IgD-negative memory B cell (primary cell): ENCODE measurements at regions not wholly inside any gene's neighbourhood (a gene's known extent, or its start where the extent isn't known, plus 50 kb on each side); places are given as distances from the start of the nearest gene placed in this dataset.
A peak's percentile ranks its signal among the peaks of the same experiment; 100 is the strongest.

Experiments
- H3K27ac Mint-ChIP-seq, 3 donors: one replicate each; pipeline ENCODE4 v1.8.0; 2020 to 2022; ENCODE audit warnings: mild to moderate bottlenecking in 3 of 3, mixed read lengths in 3 of 3, moderate library complexity in 1 of 3
- H3K27me3 Mint-ChIP-seq: one replicate; pipeline ENCODE4 v1.8.0; 2021; ENCODE audit warnings: mixed read lengths
- H3K36me3 Mint-ChIP-seq: one replicate; pipeline ENCODE4 v1.8.0; 2020; ENCODE audit warnings: mild to moderate bottlenecking, mixed read lengths
- H3K4me1 Mint-ChIP-seq, 3 donors: one replicate each; pipeline ENCODE4 v1.8.0; 2020 to 2022; ENCODE audit warnings: mixed read lengths in 3 of 3, mild to moderate bottlenecking in 1 of 3
- H3K4me3 Mint-ChIP-seq, 4 donors: one replicate each; pipeline ENCODE4 v1.8.0; 2020 to 2022; ENCODE audit warnings: mild to moderate bottlenecking in 4 of 4, mixed read lengths in 4 of 4, moderate library complexity in 3 of 4
- H3K9me3 Mint-ChIP-seq, 3 donors: one replicate each; pipeline ENCODE4 v1.8.0; 2020 to 2021; ENCODE audit warnings: mixed read lengths in 3 of 3, mild to moderate bottlenecking in 1 of 3

DNA sequence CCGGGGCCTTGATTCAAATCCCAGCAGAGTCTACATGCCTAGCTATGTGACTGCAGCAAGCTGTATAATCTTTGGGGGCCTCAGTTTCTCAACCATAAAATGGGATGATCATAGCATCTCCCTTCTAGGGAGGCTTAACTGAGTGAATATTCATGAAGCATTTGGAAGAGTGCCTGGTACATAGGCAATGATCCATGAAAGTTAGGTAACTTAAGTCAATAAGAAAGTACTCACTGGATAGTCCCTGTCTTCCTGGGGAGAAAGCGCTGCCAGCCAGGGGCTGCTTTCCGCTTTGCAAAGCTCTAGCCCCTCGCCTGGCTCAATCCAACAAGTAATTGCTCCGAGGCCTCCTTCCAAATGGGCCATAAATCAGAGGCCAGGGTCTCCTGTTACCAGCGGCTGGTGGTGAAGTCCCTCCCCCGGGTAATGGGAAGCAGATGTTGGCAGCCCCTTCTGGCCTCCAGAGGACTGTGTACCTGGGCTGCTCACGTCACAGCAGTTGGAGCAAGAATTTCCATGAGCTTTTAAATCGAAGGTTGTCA, 521.9 kb upstream of the PROK2 start:
- Mint-ChIP-seq H3K4me3 (no peak overlapping the region), H3K9me3 (no peaks in the 10 kb centered on the region), H3K36me3 (no peaks in the 10 kb centered on the region), H3K27ac (no peak overlapping the region), H3K4me1 (peaks cover 24 to 31% (median 31%) of the 10 kb centered on the region in 3 donors), H3K27me3 (no peaks in the 10 kb centered on the region)

DNA sequence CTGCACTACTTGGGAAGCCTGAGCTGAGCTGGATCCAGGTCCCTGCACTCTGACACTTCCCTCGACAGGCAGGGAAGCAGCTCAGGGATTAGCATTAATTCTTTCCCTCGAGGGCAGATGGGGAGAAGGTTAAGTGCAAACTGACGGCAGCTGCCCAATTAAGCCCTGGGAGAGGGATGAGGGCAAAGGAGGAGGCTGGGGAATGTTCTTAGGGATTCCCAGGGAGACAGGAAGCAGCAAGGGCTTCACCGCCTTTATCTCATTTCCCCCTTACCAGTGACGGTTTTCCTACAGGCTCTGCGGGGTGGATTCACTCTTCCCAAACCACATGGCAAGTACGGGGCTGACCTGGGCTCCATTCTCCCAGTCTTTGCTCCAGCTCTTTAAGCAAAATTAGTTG, 519.0 kb upstream of the PROK2 start:
- peak overlapping the region in 1 of 4 donors; percentile 30 for H3K4me3 Mint-ChIP-seq
- peaks cover 5 to 9% (median 8%) of the 10 kb centered on the region in 3 donors for H3K4me1 Mint-ChIP-seq
- peaks cover 0 to 4% (median 0%) of the 10 kb centered on the region in 3 donors for H3K9me3 Mint-ChIP-seq
- H3K27ac Mint-ChIP-seq, result no peak overlapping the region
- H3K27me3 Mint-ChIP-seq, result no peaks in the 10 kb centered on the region
- H3K36me3 Mint-ChIP-seq, result peaks cover 1% of the 10 kb centered on the region

DNA sequence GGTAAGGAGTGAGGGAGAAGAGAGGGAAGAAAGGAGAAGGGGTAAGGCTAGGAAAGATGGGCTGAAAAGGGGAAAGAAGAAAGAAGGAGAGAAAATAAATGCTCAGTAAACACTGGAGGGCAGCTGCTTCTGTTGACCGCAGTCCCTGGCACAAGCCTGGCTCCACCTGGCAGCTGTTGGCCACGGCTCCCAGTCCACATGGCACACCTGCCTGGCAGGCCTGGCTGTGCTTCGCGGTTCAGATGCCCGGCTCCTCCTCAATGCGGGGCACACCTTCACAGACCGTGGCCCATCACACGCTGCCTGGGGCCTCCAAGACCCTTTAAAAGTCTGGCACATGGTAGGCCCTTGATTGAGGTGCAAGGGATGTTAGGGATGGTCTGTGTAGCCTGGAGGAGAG, 516.8 kb upstream of the PROK2 start:
- peaks cover 3% of the 10 kb centered on the region for H3K36me3 Mint-ChIP-seq
- H3K4me1 Mint-ChIP-seq, result peaks cover 0 to 2% (median 0%) of the 10 kb centered on the region in 3 donors
- no peaks in the 10 kb centered on the region for H3K27me3 Mint-ChIP-seq
- peaks cover 0 to 4% (median 0%) of the 10 kb centered on the region in 3 donors for H3K9me3 Mint-ChIP-seq
- no peak overlapping the region for H3K4me3 Mint-ChIP-seq
- peak overlapping the region in 1 of 3 donors; percentile 15 for H3K27ac Mint-ChIP-seq

DNA sequence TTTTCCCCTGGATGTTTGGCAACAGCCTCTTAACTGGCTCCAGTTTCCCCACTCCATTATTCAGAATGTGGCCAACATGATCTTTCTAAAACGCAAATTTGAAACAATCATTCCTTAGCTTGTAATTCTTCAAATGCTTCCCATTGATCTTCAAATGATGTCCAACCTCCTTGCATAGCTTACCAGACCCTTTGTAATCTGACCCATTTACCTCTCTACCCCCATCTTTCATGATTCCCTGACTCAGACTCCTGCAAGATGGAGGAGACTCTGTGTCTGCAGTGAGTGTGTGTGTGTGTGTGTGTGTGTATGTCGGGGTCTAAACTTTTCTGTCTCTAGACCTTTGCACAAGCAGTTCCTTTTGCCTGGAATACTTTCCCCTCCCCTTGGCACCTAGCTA, 515.7 kb upstream of the PROK2 start:
- Mint-ChIP-seq H3K9me3 (peaks cover 0 to 4% (median 0%) of the 10 kb centered on the region in 3 donors), H3K36me3 (peaks cover 3% of the 10 kb centered on the region), H3K4me3 (no peak overlapping the region), H3K27ac (no peak overlapping the region), H3K4me1 (peaks cover 0 to 4% (median 0%) of the 10 kb centered on the region in 3 donors), H3K27me3 (no peaks in the 10 kb centered on the region)

DNA sequence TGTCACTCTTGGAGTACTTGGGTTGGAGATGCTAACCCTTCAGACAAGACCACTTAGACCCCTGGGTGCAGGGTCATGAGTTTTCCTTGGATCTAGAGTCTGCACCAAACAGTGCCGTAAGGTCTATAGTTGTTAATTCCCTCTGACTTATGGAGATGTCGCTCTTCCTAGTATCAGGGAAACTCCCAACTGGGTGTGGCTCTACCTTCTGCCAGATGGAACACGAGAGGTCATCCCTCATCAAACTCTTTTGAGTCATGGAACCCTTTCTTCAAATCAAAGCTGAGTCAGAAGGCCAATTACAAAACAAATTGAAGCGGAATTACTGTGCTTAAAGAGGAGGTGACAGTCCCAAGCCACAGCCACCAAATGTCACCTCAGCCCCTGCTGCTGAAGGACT, 514.9 kb upstream of the PROK2 start:
- Mint-ChIP-seq H3K9me3 (peaks cover 0 to 4% (median 0%) of the 10 kb centered on the region in 3 donors), H3K4me3 (no peak overlapping the region), H3K27ac (no peak overlapping the region), H3K27me3 (no peaks in the 10 kb centered on the region), H3K36me3 (peaks cover 3% of the 10 kb centered on the region), H3K4me1 (peaks cover 0 to 1% (median 0%) of the 10 kb centered on the region in 3 donors)

DNA sequence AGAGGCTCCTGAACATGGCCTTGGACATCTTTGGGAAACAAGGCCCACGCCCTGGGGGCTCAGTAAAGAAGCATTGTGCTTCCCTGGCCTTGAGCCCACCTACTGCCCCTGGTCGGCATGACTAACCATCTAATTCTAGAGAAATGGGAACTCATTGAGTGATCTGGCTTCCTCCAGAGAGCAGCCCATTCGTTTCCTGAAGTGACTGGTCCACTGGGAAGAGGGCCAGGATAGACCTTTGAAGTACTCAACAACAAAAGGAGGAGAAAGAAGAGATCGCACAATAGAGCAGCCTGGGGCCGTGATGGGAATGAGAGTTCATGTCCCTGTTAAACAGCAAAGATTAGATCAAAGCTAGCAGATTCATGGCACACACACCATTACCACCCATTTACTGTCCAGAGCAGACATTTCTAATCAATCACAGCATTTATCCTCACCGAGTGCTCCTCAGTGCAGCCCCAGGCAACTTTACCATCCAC, 514.4 kb upstream of the PROK2 start:
- no peak overlapping the region for H3K4me3 Mint-ChIP-seq
- H3K27me3 Mint-ChIP-seq, result no peaks in the 10 kb centered on the region

DNA sequence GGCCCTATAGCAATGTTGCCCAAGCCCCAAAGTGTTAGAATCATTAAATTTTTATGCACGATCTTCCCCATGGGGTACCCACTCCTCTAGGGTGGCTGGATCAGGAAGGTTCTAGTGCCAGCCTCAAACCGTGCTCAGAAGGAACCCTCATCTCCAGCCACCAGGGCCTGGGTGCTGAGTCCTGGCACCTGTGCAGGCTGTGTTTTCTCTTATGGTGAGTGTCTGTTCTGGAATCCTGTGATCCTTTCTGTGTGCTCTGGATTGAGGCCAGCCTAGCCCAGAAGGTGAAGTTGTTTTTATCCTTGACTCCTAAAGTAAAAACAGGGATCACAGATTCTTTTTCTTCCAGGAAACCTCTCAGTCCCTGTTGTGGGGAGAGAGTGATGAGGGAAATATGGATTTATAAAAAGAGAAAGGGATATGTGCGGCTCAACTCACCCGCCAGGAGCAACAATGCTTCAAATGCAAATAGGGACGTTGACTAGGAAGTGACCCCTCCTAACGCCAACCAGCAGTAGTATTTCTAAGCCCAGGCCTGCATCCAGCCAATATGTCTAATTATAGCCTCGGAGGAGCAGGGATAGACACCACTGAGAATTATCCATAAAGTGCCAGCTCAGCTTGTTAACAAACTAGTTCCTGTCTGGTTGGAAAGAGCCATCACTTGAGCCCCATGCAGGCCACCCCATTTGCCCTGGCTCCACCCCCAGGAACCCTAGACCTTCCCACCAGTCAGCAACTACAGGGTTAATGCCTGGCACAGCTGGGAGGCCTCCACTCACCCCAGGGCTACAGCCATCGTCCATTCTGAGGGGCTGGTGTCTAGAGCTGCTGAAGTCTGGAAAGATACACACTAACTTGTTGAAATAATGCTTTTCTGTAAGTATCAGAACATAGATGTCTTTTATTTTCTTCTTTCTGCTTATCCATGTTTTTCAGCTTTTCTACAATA, 513.5 kb upstream of the PROK2 start:
- Mint-ChIP-seq H3K4me3 (no peak overlapping the region), H3K27me3 (no peaks in the 10 kb centered on the region), H3K36me3 (peaks cover 3% of the 10 kb centered on the region), H3K9me3 (peaks cover 0 to 4% (median 0%) of the 10 kb centered on the region in 3 donors), H3K27ac (no peak overlapping the region), H3K4me1 (peaks cover 0 to 1% (median 0%) of the 10 kb centered on the region in 3 donors)

More for the DNA sequence above, 514.4 kb upstream of the PROK2 start:
- H3K36me3 Mint-ChIP-seq, result peaks cover 3% of the 10 kb centered on the region
- H3K9me3 Mint-ChIP-seq, result peaks cover 0 to 4% (median 0%) of the 10 kb centered on the region in 3 donors
- no peak overlapping the region for H3K27ac Mint-ChIP-seq
- H3K4me1 Mint-ChIP-seq, result peaks cover 0 to 1% (median 0%) of the 10 kb centered on the region in 3 donors

DNA sequence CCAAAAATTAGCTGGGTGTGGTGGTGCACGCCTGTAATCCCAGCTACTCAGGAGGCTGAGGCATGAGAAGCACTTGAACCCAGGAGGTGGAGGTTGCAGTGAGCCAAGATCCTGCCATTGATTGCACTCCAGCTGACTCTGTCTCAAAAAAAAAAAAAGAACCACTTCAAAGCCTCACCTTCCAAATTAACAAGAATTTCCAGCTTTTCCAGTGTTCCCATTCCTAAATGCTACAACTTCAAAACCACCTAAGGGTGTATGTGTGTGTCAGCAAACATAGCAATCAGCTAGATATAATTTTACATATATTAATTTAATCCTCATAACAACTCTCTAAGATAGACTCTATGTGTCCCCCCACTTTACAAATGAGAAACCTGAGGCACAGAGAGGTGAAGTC, 512.5 kb upstream of the PROK2 start:
- Mint-ChIP-seq H3K4me3 (no peak overlapping the region), H3K9me3 (peaks cover 0 to 4% (median 0%) of the 10 kb centered on the region in 3 donors), H3K27me3 (no peaks in the 10 kb centered on the region), H3K27ac (no peak overlapping the region), H3K36me3 (peaks cover 3% of the 10 kb centered on the region), H3K4me1 (peaks cover 0 to 1% (median 0%) of the 10 kb centered on the region in 3 donors)

DNA sequence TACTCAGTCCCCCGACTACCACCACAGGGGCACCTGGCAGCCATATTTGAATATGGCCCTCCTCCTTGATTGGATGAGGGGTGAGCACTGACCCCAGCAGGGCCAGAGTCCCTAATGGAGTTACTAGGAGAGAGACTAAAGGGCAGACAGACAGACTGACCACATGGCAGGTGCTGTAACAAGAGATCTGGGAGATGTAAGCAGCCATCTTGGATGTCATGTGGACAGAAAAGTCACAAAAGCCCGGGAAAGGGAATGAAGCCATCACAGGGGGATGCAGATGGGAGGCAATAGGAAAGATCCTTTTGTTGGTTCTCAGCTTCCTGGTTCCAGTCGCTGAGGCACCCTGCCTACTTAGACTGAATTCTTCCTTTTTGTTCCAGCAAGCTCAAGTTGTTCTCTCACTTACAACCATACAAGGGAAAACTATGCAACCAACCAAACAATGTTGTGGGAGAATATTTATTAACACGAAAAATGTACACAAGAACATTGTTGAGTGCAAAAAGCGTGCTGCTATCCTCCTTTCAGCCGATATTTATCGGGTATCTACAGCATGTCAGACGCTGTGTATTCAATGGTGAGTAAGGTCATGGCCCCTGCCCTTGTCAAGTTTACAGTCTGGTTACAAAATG, 511.6 kb upstream of the PROK2 start:
- Mint-ChIP-seq H3K36me3 (peaks cover 3% of the 10 kb centered on the region), H3K4me3 (no peak overlapping the region), H3K27ac (no peak overlapping the region), H3K4me1 (peaks cover 0 to 1% (median 0%) of the 10 kb centered on the region in 3 donors), H3K27me3 (no peaks in the 10 kb centered on the region), H3K9me3 (peaks cover 0 to 4% (median 0%) of the 10 kb centered on the region in 3 donors)

DNA sequence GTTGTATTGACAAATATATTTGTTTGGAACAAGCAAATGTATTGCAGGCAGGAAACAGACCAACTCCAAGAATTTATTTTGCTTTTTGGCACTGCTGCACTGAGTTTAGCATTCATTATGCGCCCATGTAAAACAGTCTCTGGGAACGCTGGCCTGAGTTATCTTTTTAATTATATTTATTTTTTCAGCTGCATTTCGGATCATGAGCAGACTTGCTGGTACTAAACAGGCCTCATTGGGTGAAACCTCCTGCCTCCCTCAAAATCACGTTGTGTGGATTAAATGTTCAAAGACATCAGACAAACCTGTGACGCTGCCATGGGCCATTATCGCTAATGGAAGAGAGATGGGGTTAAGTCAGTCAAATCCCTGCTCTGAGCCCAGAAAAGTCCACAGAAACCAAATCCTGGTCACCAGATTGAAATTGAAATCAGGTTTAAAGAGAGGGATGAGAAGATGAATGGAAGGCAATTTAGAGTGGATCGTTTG, 511.1 kb upstream of the PROK2 start:
- H3K36me3 Mint-ChIP-seq, result peaks cover 3% of the 10 kb centered on the region
- peaks cover 0 to 1% (median 0%) of the 10 kb centered on the region in 3 donors for H3K4me1 Mint-ChIP-seq
- H3K4me3 Mint-ChIP-seq, result no peak overlapping the region
- H3K27ac Mint-ChIP-seq, result no peak overlapping the region
- H3K9me3 Mint-ChIP-seq, result peaks cover 0 to 4% (median 0%) of the 10 kb centered on the region in 3 donors
- H3K27me3 Mint-ChIP-seq, result peaks cover under 1% of the 10 kb centered on the region

DNA sequence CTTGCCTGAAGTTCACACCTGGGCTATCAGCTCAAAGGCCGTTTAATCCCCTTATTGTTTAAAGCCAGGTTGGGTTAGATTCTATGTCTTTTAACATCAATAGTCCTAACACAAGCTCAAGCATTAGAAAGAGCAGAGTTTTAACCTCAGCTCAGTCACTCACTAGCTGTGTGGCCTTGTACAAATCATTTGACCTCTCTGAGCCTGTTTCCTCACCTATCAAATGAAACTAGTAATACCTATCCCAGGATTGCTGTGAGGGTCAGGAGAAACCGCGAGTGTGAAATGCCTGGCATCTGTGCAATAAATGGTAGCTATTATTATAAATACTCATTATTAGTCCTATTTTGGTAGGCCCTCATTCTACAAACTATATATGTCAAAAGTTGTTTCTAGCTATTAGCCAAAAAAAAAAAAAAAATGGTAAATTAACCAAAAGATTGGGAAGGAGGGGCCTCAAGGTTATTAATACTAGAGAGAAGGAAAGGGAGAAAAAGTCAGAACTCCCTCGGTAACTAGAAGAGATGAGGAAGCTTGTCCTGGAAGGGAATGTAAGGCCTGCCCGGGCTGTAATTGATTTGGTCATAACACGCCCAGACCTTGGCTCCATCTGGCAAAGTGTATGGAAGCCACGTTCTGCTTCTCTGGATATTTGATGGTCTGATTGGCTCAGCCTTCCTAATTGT, 510.5 kb upstream of the PROK2 start:
- Mint-ChIP-seq H3K4me1 (peaks cover 0 to 1% (median 0%) of the 10 kb centered on the region in 3 donors), H3K36me3 (peaks cover 3% of the 10 kb centered on the region), H3K9me3 (peaks cover 0 to 4% (median 0%) of the 10 kb centered on the region in 3 donors), H3K4me3 (no peak overlapping the region), H3K27me3 (peaks cover 6% of the 10 kb centered on the region), H3K27ac (no peak overlapping the region)

DNA sequence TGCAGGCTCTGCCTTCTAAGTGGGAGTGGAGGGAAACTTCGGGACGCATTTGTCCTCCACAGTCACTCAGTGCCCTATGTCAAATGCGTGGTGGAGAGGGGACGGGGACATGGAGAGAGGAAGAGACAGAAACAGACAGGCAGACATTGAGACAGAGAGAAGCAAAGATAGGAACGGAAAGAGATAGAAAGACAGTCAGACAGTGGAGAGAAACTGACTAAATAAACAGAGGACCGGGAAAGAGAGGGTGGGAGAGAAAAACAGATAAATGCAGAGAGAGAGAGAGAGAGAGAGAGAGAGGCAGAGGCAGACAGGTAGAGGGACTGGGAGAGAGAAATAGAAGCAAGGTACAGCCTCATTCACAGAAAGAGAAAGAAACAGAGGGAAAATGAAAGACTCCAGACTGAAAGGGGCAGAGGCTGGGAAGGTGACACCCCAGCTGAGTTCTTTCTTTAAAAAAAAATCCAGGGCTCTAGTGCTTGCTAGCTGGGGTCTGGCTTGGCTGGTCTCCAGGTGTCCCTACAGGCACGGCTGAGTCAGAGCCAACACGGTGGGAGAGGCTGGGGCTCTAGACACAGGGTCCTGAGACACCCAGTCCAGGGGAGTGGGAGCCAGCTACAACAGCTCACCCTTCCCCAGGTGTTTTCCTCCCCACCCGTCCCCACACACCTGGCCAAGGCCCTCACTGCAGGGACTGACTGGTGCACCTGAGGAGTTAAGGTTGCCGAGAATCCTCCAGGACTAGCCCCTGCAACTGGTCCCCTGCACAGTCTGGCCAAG, 506.1 kb upstream of the PROK2 start:
- no peaks in the 10 kb centered on the region for H3K36me3 Mint-ChIP-seq
- H3K27me3 Mint-ChIP-seq, result peaks cover 23% of the 10 kb centered on the region
- H3K4me3 Mint-ChIP-seq, result peak overlapping the region in 2 of 4 donors; percentile 9 to 14
- no peaks in the 10 kb centered on the region for H3K9me3 Mint-ChIP-seq
- peaks cover 8 to 14% (median 8%) of the 10 kb centered on the region in 3 donors for H3K4me1 Mint-ChIP-seq
- no peak overlapping the region for H3K27ac Mint-ChIP-seq

DNA sequence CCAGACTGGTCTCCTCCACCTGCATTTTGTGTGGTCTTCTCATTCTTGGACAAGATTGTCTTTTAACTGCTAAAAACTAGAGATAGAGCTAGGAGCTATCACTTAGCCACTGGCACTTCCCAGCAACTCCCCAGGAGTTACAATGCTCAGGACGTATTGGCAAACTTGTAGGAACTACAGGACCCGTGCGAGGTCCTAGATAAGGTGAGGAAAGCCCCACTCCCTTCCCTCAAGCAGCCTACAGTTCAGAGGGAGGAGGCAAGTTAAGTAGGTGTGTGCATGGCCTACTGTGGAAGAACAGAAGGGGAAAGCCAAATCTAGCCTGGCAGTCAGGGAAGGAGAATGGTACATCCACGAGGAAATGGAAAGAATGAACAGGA, 504.7 kb upstream of the PROK2 start:
- Mint-ChIP-seq H3K4me3 (peak overlapping the region; percentile 61 to 92 (median 82)), H3K4me1 (peaks cover 8 to 14% (median 8%) of the 10 kb centered on the region in 3 donors), H3K27me3 (peaks cover 25% of the 10 kb centered on the region), H3K36me3 (no peaks in the 10 kb centered on the region), H3K9me3 (no peaks in the 10 kb centered on the region), H3K27ac (no peak overlapping the region)
